Tibial artery (tissue), 4 donors: ENCODE measurements at regions not wholly inside any gene's neighbourhood (a gene's known extent, or its start where the extent isn't known, plus 50 kb on each side); places are given as distances from the start of the nearest gene placed in this dataset.
"Not testable (repeated sequence)": the region's sequence is repeated elsewhere in the genome, so short reads cannot be mapped to it uniquely, and the experiment has no call there.

ENCODE experiments used
- DNase-seq, 2 donors: peaks; one replicate each; pipeline ENCODE4 v3.0.0-alpha.2; 2019
- H3K27ac ChIP-seq, 2 donors: fragments of 200-600 bp; sonication (generic) in 1 of 2; 1 replicate in 1 of 2; 2 replicates in 1 of 2; pipeline ENCODE4 v1.5.1; 2018 to 2019; ENCODE audit warnings: mild to moderate bottlenecking in 1 of 2
- H3K27me3 ChIP-seq, 2 donors: fragments of 200-600 bp; sonication (generic) in 1 of 2; one replicate each; pipeline versions ENCODE4 v1.5.1 to v1.6.0; 2016 to 2019
- H3K36me3 ChIP-seq, 3 donors: fragments of 200-600 bp; sonication (generic) in 2 of 3; one replicate each; pipeline ENCODE4 v1.5.1; 2016 to 2019; ENCODE audit warnings: mild to moderate bottlenecking in 2 of 3
- H3K4me1 ChIP-seq, 4 donors: fragments of 200-600 bp; sonication (generic) in 2 of 4; 1 replicate in 3 of 4; 2 replicates in 1 of 4; pipeline ENCODE4 v1.5.1; 2016 to 2019
- H3K4me3 ChIP-seq, 2 donors: fragments of 200-600 bp; sonication (generic) in 1 of 2; 1 replicate in 1 of 2; 2 replicates in 1 of 2; pipeline ENCODE4 v1.5.1; 2018 to 2019; ENCODE audit warnings: mild to moderate bottlenecking in 2 of 2
- H3K9me3 ChIP-seq, 3 donors: fragments of 200-600 bp; sonication (generic) in 1 of 3; one replicate each; pipeline ENCODE4 v1.5.1; 2016 to 2019
- CTCF ChIP-seq, 2 experiments: fragments of 200-600 bp in 1 of 2; fragments of 450-650 bp in 1 of 2; IDR thresholded peaks; one replicate each; pipeline ENCODE4 v1.5.1; 2017 to 2019; ENCODE audit warnings: antibody characterized with exemption in 2 of 2, mild to moderate bottlenecking in 1 of 2, moderate library complexity in 1 of 2
- intact Hi-C: fragments of 100-400 bp; cut with DNase I; formaldehyde crosslinking; loops from one replicate; pipeline ENCODE4 v1.15.0; 2023; ENCODE audit warnings: low total_unique reads

DNA sequence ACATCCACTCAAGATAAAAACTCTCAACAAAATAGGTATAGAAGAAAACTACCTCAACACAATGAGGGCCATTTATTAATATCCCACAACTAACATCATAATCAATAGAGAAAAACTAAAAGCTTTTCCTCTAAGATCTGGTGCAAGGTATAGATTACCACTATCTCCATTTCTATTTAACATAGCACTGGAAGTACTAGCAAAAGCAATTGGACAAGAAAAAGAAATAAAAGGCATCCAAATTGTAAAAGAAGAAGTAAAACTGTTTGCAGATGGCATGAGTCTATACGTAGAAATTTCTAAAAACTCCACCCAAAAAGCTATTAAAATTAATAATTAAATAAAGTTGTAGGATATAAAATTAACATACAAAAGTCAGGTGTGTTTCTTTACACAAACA, 230.8 kb upstream of the PRSS16 start:
- Histone ChIP-seq H3K4me1 (peaks cover 0 to 8% (median 2%) of the 10 kb centered on the region in 4 donors), H3K4me3 (no peak overlapping the region), H3K27me3 (no peaks in the 10 kb centered on the region), H3K9me3 (peaks cover 0 to 15% (median 7%) of the 10 kb centered on the region in 3 donors), H3K36me3 (no peaks in the 10 kb centered on the region), H3K27ac (no peak overlapping the region)
- DNase-seq = no peak
- intact Hi-C loops = no loop called here
- TF ChIP-seq CTCF (IDR thresholded peaks at IDR 0.05) = no peak

DNA sequence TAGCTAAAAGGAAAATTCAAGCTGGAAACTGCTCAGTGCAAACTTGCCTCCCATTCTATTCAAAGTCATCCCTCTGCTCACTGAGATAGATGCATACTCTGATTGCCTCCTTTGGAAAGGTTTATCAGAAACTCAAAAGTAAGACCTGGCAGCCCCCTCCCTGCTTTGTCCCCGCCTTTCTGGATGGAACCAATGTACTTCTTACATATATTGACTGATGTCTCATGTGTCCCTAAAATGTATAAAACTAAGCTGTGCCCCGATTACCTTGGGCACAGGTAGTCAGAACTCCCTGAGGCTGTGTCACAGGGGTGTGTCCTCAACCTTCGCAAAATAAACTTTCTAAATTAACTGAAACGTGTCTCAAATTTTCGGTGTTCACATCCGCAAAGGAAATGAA, 229.1 kb upstream of the PRSS16 start:
- DNase-seq, H3K4me1 ChIP-seq, intact Hi-C loops, H3K4me3 ChIP-seq, H3K36me3 ChIP-seq, H3K27ac ChIP-seq, H3K27me3 ChIP-seq: not testable (repeated sequence)
- peaks cover 0 to 10% (median 7%) of the 10 kb centered on the region in 3 donors for H3K9me3 ChIP-seq

- H3K4me3 ChIP-seq = peak overlapping the region; percentile 60 to 90
- peaks cover 0 to 5% (median 0%) of the 10 kb centered on the region in 3 donors for H3K36me3 ChIP-seq
- peak; percentile 79 to 91 for DNase-seq
- no peak for TF ChIP-seq CTCF (IDR thresholded peaks at IDR 0.05)
- intact Hi-C loops = no loop called here
- H3K9me3 ChIP-seq = peaks cover 0 to 10% (median 7%) of the 10 kb centered on the region in 3 donors
- no peaks in the 10 kb centered on the region for H3K27me3 ChIP-seq
- H3K4me1 ChIP-seq = peaks cover 0 to 8% (median 2%) of the 10 kb centered on the region in 4 donors
- peak overlapping the region; percentile 85 to 92 for H3K27ac ChIP-seq
These were observed 227.6 kb upstream of the PRSS16 start for GRCh38 chr6:27019651-27020552.

DNA sequence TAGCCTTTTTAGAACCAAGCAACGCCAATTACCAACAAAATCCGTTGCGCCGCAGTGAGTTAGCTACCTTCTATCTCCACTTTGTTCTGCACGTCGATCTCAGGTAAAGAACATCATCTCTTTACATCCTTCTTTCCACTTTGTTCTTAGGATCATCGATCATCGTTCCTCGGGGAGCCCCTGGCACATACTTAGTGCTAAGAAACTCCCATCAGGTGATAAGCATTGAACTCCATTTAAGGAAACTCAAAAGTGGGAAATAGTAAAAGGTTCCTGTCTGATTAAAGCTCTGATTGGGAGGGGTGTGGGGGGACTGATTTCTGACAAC, 227.0 kb upstream of the PRSS16 start:
- Histone ChIP-seq H3K27ac (peak overlapping the region; percentile 85 to 92), H3K4me1 (peaks cover 0 to 8% (median 2%) of the 10 kb centered on the region in 4 donors), H3K27me3 (no peaks in the 10 kb centered on the region), H3K36me3 (peaks cover 0 to 5% (median 0%) of the 10 kb centered on the region in 3 donors), H3K9me3 (peaks cover 0 to 10% (median 7%) of the 10 kb centered on the region in 3 donors), H3K4me3 (peak overlapping the region; percentile 60 to 90)
- no peak for TF ChIP-seq CTCF (IDR thresholded peaks at IDR 0.05)
- intact Hi-C loops = no loop called here
- no peak for DNase-seq

DNA sequence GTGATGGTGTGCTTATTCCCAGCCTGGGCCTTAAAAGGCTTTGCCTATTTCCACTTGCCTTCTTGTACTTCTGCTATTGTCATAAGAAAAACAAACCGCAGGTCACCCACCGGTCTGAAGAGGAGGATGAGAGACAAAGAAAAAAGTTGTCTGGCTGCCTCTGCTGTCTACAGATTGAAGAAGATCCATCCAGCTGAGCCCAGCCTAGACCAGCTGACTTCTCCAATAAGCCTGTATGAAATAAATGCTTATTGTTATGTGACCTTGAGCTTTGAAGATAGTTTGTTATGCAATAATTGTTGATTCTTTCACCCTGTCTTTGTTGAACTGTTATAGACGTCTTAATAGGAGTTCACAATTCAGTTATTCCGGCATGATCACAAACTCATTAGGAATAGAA, 223.8 kb upstream of the PRSS16 start:
- H3K9me3 ChIP-seq = no peaks in the 10 kb centered on the region
- peaks cover 0 to 8% (median 2%) of the 10 kb centered on the region in 4 donors for H3K4me1 ChIP-seq
- no peaks in the 10 kb centered on the region for H3K27me3 ChIP-seq
- no peak for DNase-seq
- peaks cover 0 to 5% (median 0%) of the 10 kb centered on the region in 3 donors for H3K36me3 ChIP-seq
- intact Hi-C loops = no loop called here
- TF ChIP-seq CTCF (IDR thresholded peaks at IDR 0.05) = no peak
- H3K27ac ChIP-seq = no peak overlapping the region
- no peak overlapping the region for H3K4me3 ChIP-seq

- no peaks in the 10 kb centered on the region for H3K9me3 ChIP-seq
- H3K27ac ChIP-seq = no peak overlapping the region
- H3K4me3 ChIP-seq = no peak overlapping the region
- H3K36me3 ChIP-seq = peaks cover 0 to 5% (median 0%) of the 10 kb centered on the region in 3 donors
- no peaks in the 10 kb centered on the region for H3K27me3 ChIP-seq
- no peaks in the 10 kb centered on the region for H3K4me1 ChIP-seq
- intact Hi-C loops = no loop called here
- DNase-seq = no peak
- no peak for TF ChIP-seq CTCF (IDR thresholded peaks at IDR 0.05)
These were observed 222.2 kb upstream of the PRSS16 start for GRCh38 chr6:27025351-27025750.
